Common myeloid progenitor, CD34-positive (primary cell): ENCODE measurements at regions not wholly inside any gene's neighbourhood (a gene's known extent, or its start where the extent isn't known, plus 50 kb on each side); places are given as distances from the start of the nearest gene placed in this dataset.

ENCODE experiments used
- CTCF ChIA-PET: fragments of 350-600 bp; sonication (Branson Sonifier 250); formaldehyde crosslinking; loops from one replicate; lab custom pipeline; 2021; ENCODE audit warnings: antibody characterized with exemption; lab: Charles Lee
- POLR2A ChIA-PET: fragments of 350-600 bp; sonication (Branson Sonifier 250); formaldehyde crosslinking; loops from one replicate; lab custom pipeline; 2021; ENCODE audit warnings: antibody characterized with exemption; lab: Charles Lee
- DNase-seq, 3 donors: peaks; one replicate each; pipeline versions ENCODE4 v3.0.0 to v3.0.0-alpha.2; 2013
- H3K27ac ChIP-seq, 2 experiments: 1 replicate in 1 of 2; 2 replicates in 1 of 2; pipeline ENCODE4 v1.7.0; 2013; ENCODE audit warnings: inconsistent platforms in 2 of 2, low read length in 2 of 2, mild to moderate bottlenecking in 2 of 2, low read depth in 1 of 2, moderate library complexity in 1 of 2; ENCODE audit not compliant: severe bottlenecking in 2 of 2, insufficient read depth in 1 of 2, poor library complexity in 1 of 2
- H3K27me3 ChIP-seq, 5 experiments: replicated peaks in 2 of 5; 1 replicate in 3 of 5; 2 replicates in 2 of 5; pipeline versions ENCODE4 v1.6.1 to v1.7.0; 2013; ENCODE audit warnings: low read length in 4 of 5, mild to moderate bottlenecking in 2 of 5, moderate library complexity in 2 of 5, inconsistent platforms in 1 of 5; ENCODE audit not compliant: insufficient read depth in 5 of 5, control insufficient read depth in 4 of 5
- H3K36me3 ChIP-seq, 4 experiments: 1 replicate in 2 of 4; 2 replicates in 2 of 4; pipeline versions ENCODE4 v1.6.1 to v1.7.0; 2013; ENCODE audit warnings: low read length in 3 of 4, control low read depth in 1 of 4, mild to moderate bottlenecking in 1 of 4; ENCODE audit not compliant: control insufficient read depth in 4 of 4, insufficient read depth in 4 of 4
- H3K4me1 ChIP-seq, 4 experiments: 1 replicate in 3 of 4; 2 replicates in 1 of 4; pipeline versions ENCODE4 v1.6.1 to v1.7.1; 2013; ENCODE audit warnings: low read length in 3 of 4, mild to moderate bottlenecking in 3 of 4, control low read depth in 1 of 4, inconsistent platforms in 1 of 4, moderate library complexity in 1 of 4; ENCODE audit not compliant: control insufficient read depth in 4 of 4, insufficient read depth in 4 of 4; ENCODE audit errors: control extremely low read depth in 1 of 4
- H3K4me3 ChIP-seq, 7 experiments: 1 replicate in 4 of 7; 2 replicates in 3 of 7; pipeline versions ENCODE4 v1.5.1 to v1.7.0; 2013; ENCODE audit warnings: mild to moderate bottlenecking in 7 of 7, low read length in 6 of 7, moderate library complexity in 6 of 7, inconsistent platforms in 2 of 7, low read depth in 2 of 7, control low read depth in 1 of 7; ENCODE audit not compliant: insufficient read depth in 4 of 7, control insufficient read depth in 1 of 7; ENCODE audit errors: extremely low read depth in 1 of 7
- H3K9me3 ChIP-seq, 5 experiments: 1 replicate in 4 of 5; 2 replicates in 1 of 5; pipeline versions ENCODE4 v1.6.1 to v1.7.1; 2013; ENCODE audit warnings: low read length in 4 of 5, mild to moderate bottlenecking in 2 of 5, inconsistent platforms in 1 of 5, low read depth in 1 of 5, moderate library complexity in 1 of 5; ENCODE audit not compliant: control insufficient read depth in 4 of 5, insufficient read depth in 2 of 5; ENCODE audit errors: control extremely low read depth in 1 of 5
- WGBS: methylation state at CpG from one replicate; pipeline ENCODE4 v1.1.5; 2013; ENCODE audit not compliant: insufficient coverage; 5-methylcytosine and 5-hydroxymethylcytosine counted together

- ChIA-PET POLR2A (no interaction called here), CTCF (no interaction called here)
- no peaks in the 10 kb centered on the region for H3K9me3 ChIP-seq
- H3K27me3 ChIP-seq, result no peaks in the 10 kb centered on the region
- no peak overlapping the region for H3K27ac ChIP-seq
- H3K4me1 ChIP-seq, result peaks cover 0 to 14% (median 1%) of the 10 kb centered on the region in 4 experiments
- no peak overlapping the region for H3K4me3 ChIP-seq
- H3K36me3 ChIP-seq, result no peaks in the 10 kb centered on the region
- DNase-seq, result no peak
Measured at GRCh38 chrX:138923805-138924204, 212.3 kb upstream of the FGF13 start.

- H3K27me3 ChIP-seq, result no peaks in the 10 kb centered on the region
- peaks cover 0 to 13% (median 1%) of the 10 kb centered on the region in 4 experiments for H3K4me1 ChIP-seq
- H3K9me3 ChIP-seq, result no peaks in the 10 kb centered on the region
- POLR2A ChIA-PET, result no interaction called here
- H3K27ac ChIP-seq, result no peak overlapping the region
- no peaks in the 10 kb centered on the region for H3K36me3 ChIP-seq
- no peak overlapping the region for H3K4me3 ChIP-seq
- DNase-seq, result no peak
- CTCF ChIA-PET, result no interaction called here
- WGBS, result no CpG with 5 or more reads among the region's 2 CpGs
Measured at GRCh38 chrX:138921031-138921430, 209.5 kb upstream of the FGF13 start.

- Histone ChIP-seq H3K27ac (no peak overlapping the region), H3K4me1 (peaks cover 0 to 2% (median 0%) of the 10 kb centered on the region in 4 experiments), H3K27me3 (no peaks in the 10 kb centered on the region), H3K36me3 (no peaks in the 10 kb centered on the region), H3K4me3 (no peak overlapping the region), H3K9me3 (no peaks in the 10 kb centered on the region)
- no peak for DNase-seq
- ChIA-PET CTCF (no interaction called here), POLR2A (no interaction called here)
- WGBS, result 83% methylated on average over 1 of the region's 2 CpGs
Measured at GRCh38 chrX:138917781-138918180, 206.3 kb upstream of the FGF13 start.

DNA sequence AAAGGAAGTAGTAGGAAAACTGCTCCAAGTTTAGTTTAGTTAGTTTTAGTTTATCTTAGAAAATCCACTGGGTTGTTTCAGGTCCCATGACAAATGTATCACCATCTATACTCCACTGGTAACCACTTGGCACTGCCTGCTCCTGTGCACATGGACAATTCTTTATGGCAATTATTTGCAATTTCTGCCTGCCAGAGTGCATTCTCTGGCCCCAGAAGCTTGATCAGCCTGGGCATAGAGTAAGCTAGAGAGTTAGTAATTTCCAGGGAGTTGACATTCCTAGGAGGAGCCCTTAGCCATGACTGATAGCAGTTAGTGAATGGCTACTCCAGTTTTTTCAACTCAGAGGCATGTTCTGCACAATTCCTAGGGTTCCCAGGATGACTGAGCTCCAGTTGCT, 203.2 kb upstream of the FGF13 start:
- H3K27me3 ChIP-seq, result no peaks in the 10 kb centered on the region
- no peak overlapping the region for H3K4me3 ChIP-seq
- no peaks in the 10 kb centered on the region for H3K36me3 ChIP-seq
- H3K9me3 ChIP-seq, result no peaks in the 10 kb centered on the region
- H3K4me1 ChIP-seq, result peaks cover 0 to 2% (median 0%) of the 10 kb centered on the region in 4 experiments
- ChIA-PET CTCF (no interaction called here), POLR2A (interaction anchor here (0.6 kb wide), 1 partner anchor 717 kb away, joined by 3 read pairs; no protein-coding TSS in a partner anchor)
- DNase-seq, result no peak
- H3K27ac ChIP-seq, result no peak overlapping the region

DNA sequence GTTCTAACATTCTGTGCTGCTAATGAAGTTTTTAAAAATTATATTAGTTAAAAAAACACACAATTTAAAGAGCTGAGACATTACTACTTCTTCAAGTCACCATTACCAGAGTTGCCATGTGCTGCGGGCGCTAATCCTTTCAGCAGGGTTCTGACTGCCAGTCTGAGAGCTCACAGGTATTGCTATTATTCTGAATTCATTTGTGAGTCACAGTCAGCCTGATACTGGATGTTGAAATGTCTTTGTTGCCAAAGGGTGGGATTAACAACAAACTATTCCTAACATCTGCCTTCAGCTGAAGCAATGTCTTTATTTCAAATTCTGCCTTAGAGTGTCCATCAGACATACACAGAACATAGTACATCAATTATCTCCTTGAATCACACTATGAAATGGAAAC, 197.1 kb upstream of the FGF13 start:
- H3K9me3 ChIP-seq, result no peaks in the 10 kb centered on the region
- no peak for DNase-seq
- H3K4me3 ChIP-seq, result no peak overlapping the region
- H3K27ac ChIP-seq, result no peak overlapping the region
- no peaks in the 10 kb centered on the region for H3K27me3 ChIP-seq
- H3K36me3 ChIP-seq, result no peaks in the 10 kb centered on the region
- ChIA-PET CTCF (no interaction called here), POLR2A (no interaction called here)
- peaks cover 0 to 2% (median 0%) of the 10 kb centered on the region in 4 experiments for H3K4me1 ChIP-seq
- 100% methylated on average over 2 of the region's 2 CpGs for WGBS

DNA sequence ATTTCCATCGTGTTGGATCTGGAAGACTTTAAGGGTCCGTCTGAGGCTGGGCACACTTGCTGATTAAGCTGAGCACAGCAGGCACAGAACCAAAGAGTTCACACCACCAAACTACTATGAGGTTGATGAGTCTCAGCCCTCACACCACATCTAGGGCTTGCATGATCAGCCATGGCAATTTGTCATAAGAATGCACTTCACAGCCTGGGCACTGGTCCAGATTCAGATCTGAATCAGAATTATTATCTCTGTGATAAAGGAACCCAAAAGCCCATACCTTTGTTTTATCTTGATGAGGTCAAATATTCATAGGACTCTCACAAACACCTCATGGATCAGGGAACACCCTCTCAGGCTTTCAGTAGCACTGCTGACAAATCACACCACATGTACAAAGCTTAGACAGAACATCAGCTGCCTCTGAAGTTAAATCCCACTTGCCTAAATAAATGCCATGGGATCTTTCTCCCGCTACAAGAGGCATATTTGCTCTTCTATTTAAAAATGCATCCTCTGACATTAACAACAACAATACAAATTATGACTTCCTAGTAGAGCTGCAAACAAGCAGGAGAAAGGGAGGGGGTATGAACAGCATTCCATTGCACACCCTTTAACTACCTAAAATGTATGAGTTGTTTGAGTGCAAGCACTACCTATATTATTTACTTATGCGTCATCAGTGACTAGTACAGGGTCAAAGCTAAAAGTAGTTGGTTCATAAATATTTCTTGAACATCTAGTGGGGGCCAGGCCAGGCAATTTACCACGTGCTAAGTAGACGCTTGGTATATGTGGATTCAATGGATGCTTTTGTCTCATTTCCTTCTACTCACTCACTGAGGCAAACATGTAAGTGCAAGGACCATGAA, 186.3 kb upstream of the FGF13 start:
- ChIA-PET CTCF (no interaction called here), POLR2A (no interaction called here)
- Histone ChIP-seq H3K36me3 (no peaks in the 10 kb centered on the region), H3K27me3 (no peaks in the 10 kb centered on the region), H3K4me3 (no peak overlapping the region), H3K4me1 (no peaks in the 10 kb centered on the region), H3K9me3 (no peaks in the 10 kb centered on the region), H3K27ac (no peak overlapping the region)
- 60% methylated on average over 1 of the region's 6 CpGs for WGBS
- DNase-seq, result no peak

GRCh38 chrX:138890491-138890890, 179.0 kb upstream of the FGF13 start:
- no peaks in the 10 kb centered on the region for H3K36me3 ChIP-seq

More at GRCh38 chrX:138890491-138890890, 179.0 kb upstream of the FGF13 start:
- Histone ChIP-seq H3K4me1 (no peaks in the 10 kb centered on the region), H3K4me3 (no peak overlapping the region), H3K27me3 (no peaks in the 10 kb centered on the region), H3K9me3 (no peaks in the 10 kb centered on the region), H3K27ac (no peak overlapping the region)
- ChIA-PET CTCF (no interaction called here), POLR2A (no interaction called here)
- DNase-seq, result no peak
